ENCODE measurements at regions not wholly inside any gene's neighbourhood (a gene's known extent, or its start where the extent isn't known, plus 50 kb on each side); places are given as distances from the start of the nearest gene placed in this dataset.

- TF ChIP-seq AFF4 (CRISPR knock-in tag; IDR thresholded peaks at IDR 0.05; ENCODE audit: borderline replicate concordance), result no peak
- TF ChIP-seq MAX (CRISPR knock-in tag; IDR thresholded peaks at IDR 0.05), result no peak
These were observed 1169.2 kb upstream of the WWC1 start (continued) for GRCh38 chr5:167122267-167122666.

DNA sequence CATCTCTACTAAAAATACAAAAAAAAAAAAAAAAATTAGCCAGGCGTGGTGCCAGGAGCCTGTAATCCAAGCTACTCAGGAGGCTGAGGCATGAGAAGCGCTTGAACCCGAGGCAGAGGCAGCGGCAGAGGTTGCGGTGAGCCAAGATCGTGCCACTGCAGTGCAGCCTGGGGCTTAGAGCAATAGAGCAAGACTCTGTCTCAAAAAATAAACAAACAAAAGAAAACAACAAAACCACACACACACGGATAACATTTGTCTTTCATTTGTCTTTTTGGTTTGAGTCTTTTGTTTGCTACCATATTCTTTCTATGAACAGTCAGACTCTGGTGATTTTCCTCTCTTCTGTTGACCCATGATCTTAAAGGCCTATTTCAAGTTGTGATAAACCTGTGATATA, 1168.3 kb upstream of the WWC1 start:
- CTCF ChIA-PET, result no interaction called here
- no peak overlapping the region for H3K27ac Mint-ChIP-seq
- H3K9me3 Mint-ChIP-seq, result no peaks in the 10 kb centered on the region
- H3K27me3 Mint-ChIP-seq (ENCODE audit: low read depth), result no peaks in the 10 kb centered on the region; the same call in 1 of the 2 replicates
- TF ChIP-seq, protein P1, sequence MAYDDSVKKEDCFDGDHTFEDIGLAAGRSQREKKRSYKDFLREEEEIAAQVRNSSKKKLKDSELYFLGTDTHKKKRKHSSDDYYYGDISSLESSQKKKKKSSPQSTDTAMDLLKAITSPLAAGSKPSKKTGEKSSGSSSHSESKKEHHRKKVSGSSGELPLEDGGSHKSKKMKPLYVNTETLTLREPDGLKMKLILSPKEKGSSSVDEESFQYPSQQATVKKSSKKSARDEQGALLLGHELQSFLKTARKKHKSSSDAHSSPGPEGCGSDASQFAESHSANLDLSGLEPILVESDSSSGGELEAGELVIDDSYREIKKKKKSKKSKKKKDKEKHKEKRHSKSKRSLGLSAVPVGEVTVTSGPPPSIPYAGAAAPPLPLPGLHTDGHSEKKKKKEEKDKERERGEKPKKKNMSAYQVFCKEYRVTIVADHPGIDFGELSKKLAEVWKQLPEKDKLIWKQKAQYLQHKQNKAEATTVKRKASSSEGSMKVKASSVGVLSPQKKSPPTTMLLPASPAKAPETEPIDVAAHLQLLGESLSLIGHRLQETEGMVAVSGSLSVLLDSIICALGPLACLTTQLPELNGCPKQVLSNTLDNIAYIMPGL (CRISPR knock-in tag; IDR thresholded peaks at IDR 0.05), result no peak
- TF ChIP-seq JAZF1 (CRISPR knock-in tag; IDR thresholded peaks at IDR 0.05), result no peak
- no peak for TF ChIP-seq ETV6 (CRISPR knock-in tag; IDR thresholded peaks at IDR 0.05)
- TF ChIP-seq CBFB (CRISPR knock-in tag; IDR thresholded peaks at IDR 0.05; ENCODE audit: low read depth), result no peak
- no peak for TF ChIP-seq NFATC4 (CRISPR knock-in tag; IDR thresholded peaks at IDR 0.05)
- no peak for TF ChIP-seq IRF1 (CRISPR knock-in tag; IDR thresholded peaks at IDR 0.05)
- TF ChIP-seq ZNF671 (CRISPR knock-in tag; IDR thresholded peaks at IDR 0.05), result no peak
- no peak for TF ChIP-seq RELA (CRISPR knock-in tag; IDR thresholded peaks at IDR 0.05; ENCODE audit: borderline replicate concordance)
- no peak for TF ChIP-seq TCF7 (CRISPR knock-in tag; IDR thresholded peaks at IDR 0.05; ENCODE audit: low read depth)
- TF ChIP-seq, protein P2, sequence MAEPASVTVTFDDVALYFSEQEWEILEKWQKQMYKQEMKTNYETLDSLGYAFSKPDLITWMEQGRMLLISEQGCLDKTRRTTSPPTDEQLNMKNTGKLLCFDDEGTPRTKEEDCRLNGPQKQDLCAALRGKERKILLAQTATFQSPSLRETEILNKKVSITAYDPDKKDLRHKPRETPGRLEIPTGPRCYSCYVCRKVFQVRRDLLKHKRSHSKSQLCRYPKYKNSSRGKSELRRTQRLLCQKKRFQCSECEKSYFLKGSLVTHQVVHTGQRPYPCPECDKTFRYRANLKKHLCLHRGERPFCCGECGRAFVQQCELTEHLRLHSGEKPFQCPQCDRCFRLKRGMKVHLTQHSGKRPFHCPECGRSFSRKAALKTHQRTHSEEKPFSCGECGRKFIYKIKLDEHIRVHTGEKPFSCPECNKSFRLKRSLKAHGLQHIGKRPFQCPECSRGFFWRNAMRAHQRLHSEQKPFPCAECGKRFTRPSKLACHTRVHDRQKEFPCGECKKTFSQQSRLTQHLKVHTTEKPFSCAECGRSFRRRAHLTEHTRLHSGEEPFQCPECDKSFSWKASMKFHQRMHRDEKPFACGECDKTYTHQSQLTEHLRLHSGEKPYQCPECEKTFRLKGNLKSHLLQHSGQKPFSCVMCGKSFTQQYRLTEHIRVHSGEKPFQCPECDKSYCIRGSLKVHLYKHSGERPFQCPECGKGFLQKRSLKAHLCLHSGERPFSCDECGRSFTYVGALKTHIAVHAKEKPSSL (CRISPR knock-in tag; conservative IDR thresholded peaks at IDR 0.05), result no peak
- TF ChIP-seq OVOL2 (CRISPR knock-in tag; IDR thresholded peaks at IDR 0.05; ENCODE audit: borderline replicate concordance), result no peak
- no peak for TF ChIP-seq TEAD4 (CRISPR knock-in tag; IDR thresholded peaks at IDR 0.05)
- ATAC-seq, result no peak
- DNase-seq (ENCODE audit: low spot score), result no peak
- POLR2A ChIA-PET, result no interaction called here
- no peak overlapping the region for H3K4me3 Mint-ChIP-seq
- peaks cover 4% of the 10 kb centered on the region for H3K4me1 Mint-ChIP-seq
- no peaks in the 10 kb centered on the region for H3K36me3 Mint-ChIP-seq

DNA sequence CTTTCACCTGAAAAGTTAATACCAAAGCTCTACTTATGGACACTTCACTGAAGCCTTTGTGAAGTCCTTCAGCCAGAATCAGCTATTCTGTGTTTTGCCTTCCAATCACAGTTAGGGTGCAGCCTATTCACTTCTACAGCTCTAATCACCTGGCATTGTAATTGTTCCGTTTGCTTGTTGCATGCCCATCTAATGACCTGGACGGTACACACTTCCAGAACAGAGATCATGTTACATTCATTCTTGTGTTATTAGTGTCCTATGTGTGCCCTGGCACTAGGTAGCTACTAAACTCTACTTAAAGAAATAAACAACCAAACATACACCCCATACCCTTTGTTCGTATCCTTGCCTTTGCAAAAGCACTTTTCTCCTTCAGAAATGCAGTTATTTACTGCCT, 1162.9 kb upstream of the WWC1 start:
- ChIA-PET POLR2A (interaction anchor here (0.7 kb wide), 1 partner anchor 861 kb away, joined by 3 read pairs; no protein-coding TSS in a partner anchor), CTCF (no interaction called here)
- Mint-ChIP-seq H3K9me3 (no peaks in the 10 kb centered on the region), H3K4me1 (no peaks in the 10 kb centered on the region), H3K27ac (no peak overlapping the region), H3K27me3 (ENCODE audit: low read depth) (no peaks in the 10 kb centered on the region), H3K36me3 (no peaks in the 10 kb centered on the region), H3K4me3 (no peak overlapping the region)
- ATAC-seq (no peak), DNase-seq (ENCODE audit: low spot score) (no peak)
- TF ChIP-seq CREB1 (CRISPR knock-in tag; IDR thresholded peaks at IDR 0.05), result no peak
- TF ChIP-seq TEAD4 (CRISPR knock-in tag; IDR thresholded peaks at IDR 0.05), result no peak
- no peak for TF ChIP-seq ZNF121 (CRISPR knock-in tag; IDR thresholded peaks at IDR 0.05)
- TF ChIP-seq ZNF138 (CRISPR knock-in tag; conservative IDR thresholded peaks at IDR 0.05), result no peak
- TF ChIP-seq, protein P3, sequence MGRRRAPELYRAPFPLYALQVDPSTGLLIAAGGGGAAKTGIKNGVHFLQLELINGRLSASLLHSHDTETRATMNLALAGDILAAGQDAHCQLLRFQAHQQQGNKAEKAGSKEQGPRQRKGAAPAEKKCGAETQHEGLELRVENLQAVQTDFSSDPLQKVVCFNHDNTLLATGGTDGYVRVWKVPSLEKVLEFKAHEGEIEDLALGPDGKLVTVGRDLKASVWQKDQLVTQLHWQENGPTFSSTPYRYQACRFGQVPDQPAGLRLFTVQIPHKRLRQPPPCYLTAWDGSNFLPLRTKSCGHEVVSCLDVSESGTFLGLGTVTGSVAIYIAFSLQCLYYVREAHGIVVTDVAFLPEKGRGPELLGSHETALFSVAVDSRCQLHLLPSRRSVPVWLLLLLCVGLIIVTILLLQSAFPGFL (CRISPR knock-in tag; IDR thresholded peaks at IDR 0.05; ENCODE audit: borderline replicate concordance), result no peak
- no peak for TF ChIP-seq SMAD3 (CRISPR knock-in tag; IDR thresholded peaks at IDR 0.05; ENCODE audit: borderline replicate concordance)
- TF ChIP-seq, protein P2 (CRISPR knock-in tag; conservative IDR thresholded peaks at IDR 0.05), result no peak
- TF ChIP-seq ZNF416 (CRISPR knock-in tag; IDR thresholded peaks at IDR 0.05), result no peak
- TF ChIP-seq, protein P4, sequence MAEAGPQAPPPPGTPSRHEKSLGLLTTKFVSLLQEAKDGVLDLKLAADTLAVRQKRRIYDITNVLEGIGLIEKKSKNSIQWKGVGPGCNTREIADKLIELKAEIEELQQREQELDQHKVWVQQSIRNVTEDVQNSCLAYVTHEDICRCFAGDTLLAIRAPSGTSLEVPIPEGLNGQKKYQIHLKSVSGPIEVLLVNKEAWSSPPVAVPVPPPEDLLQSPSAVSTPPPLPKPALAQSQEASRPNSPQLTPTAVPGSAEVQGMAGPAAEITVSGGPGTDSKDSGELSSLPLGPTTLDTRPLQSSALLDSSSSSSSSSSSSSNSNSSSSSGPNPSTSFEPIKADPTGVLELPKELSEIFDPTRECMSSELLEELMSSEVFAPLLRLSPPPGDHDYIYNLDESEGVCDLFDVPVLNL (CRISPR knock-in tag; IDR thresholded peaks at IDR 0.05; ENCODE audit: borderline replicate concordance, low read depth), result no peak
